ENCODE measurements at regions not wholly inside any gene's neighbourhood (a gene's known extent, or its start where the extent isn't known, plus 50 kb on each side); places are given as distances from the start of the nearest gene placed in this dataset.

- TF ChIP-seq MAFK (IDR thresholded peaks at IDR 0.05; ENCODE audit: partially characterized antibody) = no peak
- no peak for TF ChIP-seq MYC (IDR thresholded peaks at IDR 0.05; ENCODE audit: borderline replicate concordance, low read length)
Measured at GRCh38 chr1:90371448-90371813, 345.7 kb downstream of the BARHL2 start (continued).

GRCh38 chr1:90370686-90371447 is 346.2 kb downstream of the BARHL2 start:
- ChIA-PET POLR2A (no interaction called here), CTCF (no interaction called here)
- FAIRE-seq (no peak), DNase-seq (ENCODE audit: low read depth in 1 of 2, low spot score in 1 of 2) (no peak), ATAC-seq (no peak)
- TF ChIP-seq CTCF (IDR thresholded peaks at IDR 0.05) (no peak), GATA3 (IDR thresholded peaks at IDR 0.05; ENCODE audit: borderline replicate concordance) (no peak)
- Histone ChIP-seq H3K9me3 (no peaks in the 10 kb centered on the region), H3K4me1 (no peaks in the 10 kb centered on the region), H3K4me3 (no peak overlapping the region), H3K4me2 (no peak overlapping the region), H3K27ac (no peak overlapping the region)
- 10% methylated on average over 4 of the region's 4 CpGs for WGBS (ENCODE audit: missing lambda C conversion rate)

- TF ChIP-seq RNF2 (IDR thresholded peaks at IDR 0.05; ENCODE audit: borderline replicate concordance, low read depth) (no peak), ZSCAN20 (CRISPR knock-in tag; IDR thresholded peaks at IDR 0.05) (no peak), USF2 (IDR thresholded peaks at IDR 0.05) (no peak), KDM5A (IDR thresholded peaks at IDR 0.05) (no peak), MAX (IDR thresholded peaks at IDR 0.05) (no peak), CHD2 (IDR thresholded peaks at IDR 0.05; ENCODE audit: low read length, partially characterized antibody) (no peak), MYC (IDR thresholded peaks at IDR 0.05; ENCODE audit: borderline replicate concordance, low read length) (no peak), ZNF302 (CRISPR knock-in tag; IDR thresholded peaks at IDR 0.05) (no peak), RARB (CRISPR knock-in tag; IDR thresholded peaks at IDR 0.05) (no peak), E2F6 (IDR thresholded peaks at IDR 0.05; ENCODE audit: borderline replicate concordance, low read depth) (no peak), TFCP2L1 (CRISPR knock-in tag; IDR thresholded peaks at IDR 0.05) (no peak), JUNB (IDR thresholded peaks at IDR 0.05) (no peak), RFX5 (IDR thresholded peaks at IDR 0.05) (no peak), RCOR1 (IDR thresholded peaks at IDR 0.05; ENCODE audit: low read depth, low read length) (no peak)
- DNase-seq (ENCODE audit: low read depth in 1 of 2, low spot score in 1 of 2) (no peak), ATAC-seq (no peak), FAIRE-seq (no peak)
- no peak overlapping the region for H3K27ac ChIP-seq
- H3K4me2 ChIP-seq = no peak overlapping the region
- ChIA-PET POLR2A (no interaction called here), CTCF (no interaction called here)
- H3K9me3 ChIP-seq = no peaks in the 10 kb centered on the region
- 54% methylated on average over 2 of the region's 2 CpGs for WGBS (ENCODE audit: missing lambda C conversion rate)
- H3K4me3 ChIP-seq = no peak overlapping the region
- H3K4me1 ChIP-seq = no peaks in the 10 kb centered on the region
Measured at GRCh38 chr1:90362163-90362562, 354.9 kb downstream of the BARHL2 start.

GRCh38 chr1:90361026-90361425 is 356.1 kb downstream of the BARHL2 start:
- Histone ChIP-seq H3K4me3 (no peak overlapping the region), H3K4me1 (no peaks in the 10 kb centered on the region), H3K4me2 (no peak overlapping the region), H3K27ac (no peak overlapping the region), H3K9me3 (no peaks in the 10 kb centered on the region)
- TF ChIP-seq ELK1 (IDR thresholded peaks at IDR 0.05; ENCODE audit: low read depth, low read length) (no peak), HEYL (CRISPR knock-in tag; IDR thresholded peaks at IDR 0.05) (no peak), RAD21 (conservative IDR thresholded peaks at IDR 0.05 in 1 of 2, IDR thresholded peaks at IDR 0.05 in 1 of 2) (no peak), ATOH8 (CRISPR knock-in tag; IDR thresholded peaks at IDR 0.05; ENCODE audit: low read depth) (no peak), POLR2A (IDR thresholded peaks at IDR 0.05; ENCODE audit: low read length) (no peak), KDM5A (IDR thresholded peaks at IDR 0.05) (no peak)
- DNase-seq (ENCODE audit: low read depth in 1 of 2, low spot score in 1 of 2) (no peak), ATAC-seq (no peak), FAIRE-seq (no peak)
- ChIA-PET POLR2A (no interaction called here), CTCF (no interaction called here)
- WGBS (ENCODE audit: missing lambda C conversion rate) = 0% methylated on average over 1 of the region's 1 CpG
